ENCODE measurements at regions not wholly inside any gene's neighbourhood (a gene's known extent, or its start where the extent isn't known, plus 50 kb on each side); places are given as distances from the start of the nearest gene placed in this dataset.

GRCh38 chr4:116332508-116332907 lies 752.9 kb downstream of the TRAM1L1 start:
- H3K9me1 ChIP-seq (ENCODE audit: insufficient read depth, low read length), result no peaks in the 10 kb centered on the region
- H4K20me1 ChIP-seq (ENCODE audit: insufficient read depth, low read length), result no peaks in the 10 kb centered on the region
- H3K23ac ChIP-seq (ENCODE audit: low read depth, low read length), result no peak overlapping the region
- no peaks in the 10 kb centered on the region for H3K9me3 ChIP-seq (ENCODE audit: control insufficient read depth, insufficient read depth, low read length)
- H2AK9ac ChIP-seq (replicated peaks; ENCODE audit: low read depth, low read length, poor library complexity), result no peak overlapping the region
- no peak overlapping the region for H3K14ac ChIP-seq (replicated peaks; ENCODE audit: low read depth, low read length)
- no peak overlapping the region for H3K18ac ChIP-seq (ENCODE audit: low read depth, low read length)
- H2BK120ac ChIP-seq (ENCODE audit: low read depth, low read length), result no peak overlapping the region
- H3K27me3 ChIP-seq (ENCODE audit: control insufficient read depth, insufficient read depth, low read length), result no peaks in the 10 kb centered on the region
- dilution Hi-C loops (cut with HindIII; ENCODE audit: low sequenced_read_pairs, unreplicated experiment) (no loop called here), in situ Hi-C loops (cut with MboI; ENCODE audit: low sequenced_read_pairs) (no loop called here), intact Hi-C loops (cut with micrococcal nuclease) (no loop called here)
- H4K8ac ChIP-seq (ENCODE audit: low read depth in 2 of 2, low read length in 2 of 2), result no peak overlapping the region
- no peak overlapping the region for H3K4me2 ChIP-seq (ENCODE audit: low read depth, low read length)
- H3K27ac ChIP-seq (ENCODE audit: insufficient read depth, low read length), result no peak overlapping the region
- no peak overlapping the region for H2BK20ac ChIP-seq (ENCODE audit: low read depth, low read length)
- no peak overlapping the region for H2AFZ ChIP-seq (replicated peaks; ENCODE audit: low read length, poor library complexity)
- H4K5ac ChIP-seq (ENCODE audit: low read depth, low read length), result no peak overlapping the region
- CTCF ChIA-PET, result no interaction called here
- BruUV-seq (replicated peaks), result no TSS peak
- no peak overlapping the region for H3K56ac ChIP-seq (ENCODE audit: extremely low read depth, insufficient read depth, low read length)
- no peak overlapping the region for H2BK5ac ChIP-seq (ENCODE audit: low read depth, low read length, poor library complexity, severe bottlenecking)
- H3K4me3 ChIP-seq (ENCODE audit: insufficient read depth, low read depth, low read length), result no peak overlapping the region
- H2AK5ac ChIP-seq (ENCODE audit: low read depth, low read length), result no peak overlapping the region
- POLR2A ChIA-PET (ENCODE audit: unreplicated experiment), result no interaction called here
- H3K79me1 ChIP-seq (ENCODE audit: low read depth in 1 of 2, low read length in 2 of 2), result no peaks in the 10 kb centered on the region
- DNase-seq, result no peak
- H3K36me3 ChIP-seq (ENCODE audit: control insufficient read depth, insufficient read depth, low read length), result no peaks in the 10 kb centered on the region
- H3K4ac ChIP-seq (ENCODE audit: low read depth, low read length), result no peak overlapping the region
- no peak overlapping the region for H4K91ac ChIP-seq (ENCODE audit: insufficient read depth, low read depth, low read length)
- ATAC-seq (ENCODE audit: low read depth), result no peak
- no peaks in the 10 kb centered on the region for H3K4me1 ChIP-seq (ENCODE audit: control insufficient read depth, insufficient read depth, low read length)
- H2BK15ac ChIP-seq (ENCODE audit: low read depth, low read length), result no peak overlapping the region
- no peak overlapping the region for H3K9ac ChIP-seq (ENCODE audit: low read depth, low read length)
- TF ChIP-seq RAD21 (IDR thresholded peaks at IDR 0.05; ENCODE audit: low read length), result no peak
- no peak for TF ChIP-seq BHLHE40 (IDR thresholded peaks at IDR 0.05; ENCODE audit: low read depth, low read length)
- TF ChIP-seq, protein P1, sequence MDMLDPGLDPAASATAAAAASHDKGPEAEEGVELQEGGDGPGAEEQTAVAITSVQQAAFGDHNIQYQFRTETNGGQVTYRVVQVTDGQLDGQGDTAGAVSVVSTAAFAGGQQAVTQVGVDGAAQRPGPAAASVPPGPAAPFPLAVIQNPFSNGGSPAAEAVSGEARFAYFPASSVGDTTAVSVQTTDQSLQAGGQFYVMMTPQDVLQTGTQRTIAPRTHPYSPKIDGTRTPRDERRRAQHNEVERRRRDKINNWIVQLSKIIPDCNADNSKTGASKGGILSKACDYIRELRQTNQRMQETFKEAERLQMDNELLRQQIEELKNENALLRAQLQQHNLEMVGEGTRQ (IDR thresholded peaks at IDR 0.05; ENCODE audit: low read depth, low read length), result no peak
- no peak for TF ChIP-seq MAZ (IDR thresholded peaks at IDR 0.05; ENCODE audit: borderline replicate concordance, low read depth, low read length)
- TF ChIP-seq CEBPB (IDR thresholded peaks at IDR 0.05; ENCODE audit: low read depth, low read length), result no peak
- no peak for TF ChIP-seq MXI1 (IDR thresholded peaks at IDR 0.05; ENCODE audit: borderline replicate concordance, low read depth, low read length)
- TF ChIP-seq, protein P2, sequence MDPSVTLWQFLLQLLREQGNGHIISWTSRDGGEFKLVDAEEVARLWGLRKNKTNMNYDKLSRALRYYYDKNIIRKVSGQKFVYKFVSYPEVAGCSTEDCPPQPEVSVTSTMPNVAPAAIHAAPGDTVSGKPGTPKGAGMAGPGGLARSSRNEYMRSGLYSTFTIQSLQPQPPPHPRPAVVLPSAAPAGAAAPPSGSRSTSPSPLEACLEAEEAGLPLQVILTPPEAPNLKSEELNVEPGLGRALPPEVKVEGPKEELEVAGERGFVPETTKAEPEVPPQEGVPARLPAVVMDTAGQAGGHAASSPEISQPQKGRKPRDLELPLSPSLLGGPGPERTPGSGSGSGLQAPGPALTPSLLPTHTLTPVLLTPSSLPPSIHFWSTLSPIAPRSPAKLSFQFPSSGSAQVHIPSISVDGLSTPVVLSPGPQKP (IDR thresholded peaks at IDR 0.05; ENCODE audit: borderline replicate concordance, low read depth, low read length), result no peak
- TF ChIP-seq RFX5 (IDR thresholded peaks at IDR 0.05; ENCODE audit: low read depth, low read length), result no peak
- no peak for TF ChIP-seq NFE2L2 (IDR thresholded peaks at IDR 0.05; ENCODE audit: low read depth, low read length)
- no peak for TF ChIP-seq CTCF (conservative IDR thresholded peaks at IDR 0.05; ENCODE audit: low read depth, low read length)
- no peak for TF ChIP-seq CHD1 (IDR thresholded peaks at IDR 0.05; ENCODE audit: low read depth, low read length)
- TF ChIP-seq MAFK (IDR thresholded peaks at IDR 0.05; ENCODE audit: low read depth, low read length), result no peak
- no peak for TF ChIP-seq RCOR1 (IDR thresholded peaks at IDR 0.05; ENCODE audit: insufficient replicate concordance, low read length)
- no peak for TF ChIP-seq SMC3 (IDR thresholded peaks at IDR 0.05; ENCODE audit: low read depth, low read length)
- no peak for TF ChIP-seq FOS (IDR thresholded peaks at IDR 0.05; ENCODE audit: low read depth, low read length)
- no peak for TF ChIP-seq POLR2A (IDR thresholded peaks at IDR 0.05; ENCODE audit: low read depth, low read length)

Measured in IMR-90 (cell line).